Activated naive CD4-positive, alpha-beta T cell treated with anti-CD3 and anti-CD28 coated beads, Interleukin-2, amount 10 ng/mL, durations not matched to agents 7 days and 5 days (primary cell): ENCODE measurements at regions not wholly inside any gene's neighbourhood (a gene's known extent, or its start where the extent isn't known, plus 50 kb on each side); places are given as distances from the start of the nearest gene placed in this dataset.
"Not testable (repeated sequence)": the region's sequence is repeated elsewhere in the genome, so short reads cannot be mapped to it uniquely, and the experiment has no call there.

Experiments
- CTCF ChIA-PET: fragments of 350-600 bp; sonication (Branson Sonifier 250); formaldehyde crosslinking; loops from one replicate; lab custom pipeline; 2021; ENCODE audit warnings: antibody characterized with exemption; lab: Charles Lee
- DNase-seq: peaks from one replicate; pipeline ENCODE4 v3.0.0-alpha.2; 2020
- H3K27ac Mint-ChIP-seq: one replicate; pipeline ENCODE4 v1.8.0; 2021; ENCODE audit warnings: mild to moderate bottlenecking, moderate library complexity, mixed read lengths
- H3K27me3 Mint-ChIP-seq: one replicate; pipeline ENCODE4 v1.8.0; 2021; ENCODE audit warnings: mild to moderate bottlenecking, mixed read lengths
- H3K36me3 Mint-ChIP-seq: one replicate; pipeline ENCODE4 v1.8.0; 2021; ENCODE audit warnings: mixed read lengths
- H3K4me1 Mint-ChIP-seq: one replicate; pipeline ENCODE4 v1.8.0; 2021; ENCODE audit warnings: mixed read lengths
- H3K4me3 Mint-ChIP-seq: one replicate; pipeline ENCODE4 v1.8.0; 2021; ENCODE audit warnings: mild to moderate bottlenecking, moderate library complexity, mixed read lengths
- H3K9me3 Mint-ChIP-seq: one replicate; pipeline ENCODE4 v1.8.0; 2021; ENCODE audit warnings: mixed read lengths

GRCh38 chr15:59803293-59803966, 114.3 kb upstream of the BNIP2 start:
- CTCF ChIA-PET: interaction anchor here (1.0 to 1.6 kb wide), 4 partner anchors 11 to 523 kb away, joined by 3 to 5 read pairs (median 3); no protein-coding TSS in a partner anchor
- H3K36me3 Mint-ChIP-seq: peaks cover 42% of the 10 kb centered on the region
- H3K4me3 Mint-ChIP-seq: peak overlapping the region; percentile 61
- H3K9me3 Mint-ChIP-seq: peaks cover 26% of the 10 kb centered on the region
- peak overlapping the region; percentile 93 for H3K27ac Mint-ChIP-seq
- DNase-seq: peak; percentile 89
- peaks cover 66% of the 10 kb centered on the region for H3K4me1 Mint-ChIP-seq
- not testable (repeated sequence) for H3K27me3 Mint-ChIP-seq

- Mint-ChIP-seq H3K36me3 (peaks cover 39% of the 10 kb centered on the region), H3K27me3 (peaks cover 4% of the 10 kb centered on the region), H3K4me3 (no peak overlapping the region), H3K4me1 (peaks cover 81% of the 10 kb centered on the region), H3K27ac (peak overlapping the region; percentile 16), H3K9me3 (peaks cover 23% of the 10 kb centered on the region)
- DNase-seq: no peak
- CTCF ChIA-PET: no interaction called here
These were observed 112.5 kb upstream of the BNIP2 start for GRCh38 chr15:59801649-59802048.

GRCh38 chr15:59798605-59798917, 109.4 kb upstream of the BNIP2 start:
- H3K4me3 Mint-ChIP-seq: peak overlapping the region; percentile 43

GRCh38 chr15:59797756-59798604, 108.9 kb upstream of the BNIP2 start:
- CTCF ChIA-PET: interaction anchor here (0.7 kb wide), 2 partner anchors 22 to 40 kb away, joined by 3 read pairs; no protein-coding TSS in a partner anchor
- Mint-ChIP-seq H3K4me1 (peaks cover 76% of the 10 kb centered on the region), H3K36me3 (peaks cover 13% of the 10 kb centered on the region), H3K27ac (peak overlapping the region; percentile 72), H3K9me3 (peaks cover under 1% of the 10 kb centered on the region), H3K27me3 (peaks cover 5% of the 10 kb centered on the region), H3K4me3 (peak overlapping the region; percentile 43)
- DNase-seq: no peak

More at GRCh38 chr15:59798605-59798917, 109.4 kb upstream of the BNIP2 start:
- CTCF ChIA-PET: interaction anchor here (0.7 kb wide), 2 partner anchors 21 to 40 kb away, joined by 3 read pairs; no protein-coding TSS in a partner anchor
- Mint-ChIP-seq H3K36me3 (peaks cover 19% of the 10 kb centered on the region), H3K27me3 (peaks cover 5% of the 10 kb centered on the region), H3K27ac (peak overlapping the region; percentile 72), H3K9me3 (peaks cover 5% of the 10 kb centered on the region), H3K4me1 (peaks cover 76% of the 10 kb centered on the region)
- DNase-seq: no peak

- Mint-ChIP-seq H3K4me1 (peaks cover 80% of the 10 kb centered on the region), H3K4me3 (peak overlapping the region; percentile 8), H3K27ac (peak overlapping the region; percentile 26)
These were observed 105.2 kb upstream of the BNIP2 start for GRCh38 chr15:59794229-59794886.

GRCh38 chr15:59792359-59792758, 103.2 kb upstream of the BNIP2 start:
- Mint-ChIP-seq H3K27ac (peak overlapping the region; percentile 81), H3K36me3 (peaks cover 15% of the 10 kb centered on the region), H3K27me3 (peaks cover 12% of the 10 kb centered on the region), H3K4me3 (no peak overlapping the region), H3K4me1 (peaks cover 75% of the 10 kb centered on the region), H3K9me3 (peaks cover 4% of the 10 kb centered on the region)
- DNase-seq: peak; percentile 64
- CTCF ChIA-PET: interaction anchor here (1.6 kb wide), 1 partner anchor 11 kb away, joined by 5 read pairs; no protein-coding TSS in a partner anchor

More at GRCh38 chr15:59794229-59794886, 105.2 kb upstream of the BNIP2 start:
- Mint-ChIP-seq H3K36me3 (peaks cover 18% of the 10 kb centered on the region), H3K9me3 (peaks cover 4% of the 10 kb centered on the region), H3K27me3 (peaks cover 12% of the 10 kb centered on the region)
- CTCF ChIA-PET: no interaction called here
- DNase-seq: no peak

- Mint-ChIP-seq H3K4me1 (peaks cover 70% of the 10 kb centered on the region), H3K27me3 (peaks cover 12% of the 10 kb centered on the region), H3K36me3 (peaks cover 15% of the 10 kb centered on the region), H3K27ac (no peak overlapping the region), H3K9me3 (peaks cover 6% of the 10 kb centered on the region), H3K4me3 (no peak overlapping the region)
- DNase-seq: peak; percentile 28
- CTCF ChIA-PET: interaction anchor here (1.0 to 1.6 kb wide), 2 partner anchors 12 to 40 kb away, joined by 3 to 5 read pairs; no protein-coding TSS in a partner anchor
These were observed 102.6 kb upstream of the BNIP2 start for GRCh38 chr15:59791755-59792154.

- CTCF ChIA-PET: interaction anchor here (0.9 to 1.0 kb wide), 2 partner anchors 9 to 39 kb away, joined by 3 to 4 read pairs; no protein-coding TSS in a partner anchor
- Mint-ChIP-seq H3K4me3 (no peak overlapping the region), H3K9me3 (peaks cover 8% of the 10 kb centered on the region), H3K4me1 (peaks cover 70% of the 10 kb centered on the region), H3K27ac (no peak overlapping the region), H3K27me3 (peaks cover 12% of the 10 kb centered on the region), H3K36me3 (peaks cover 15% of the 10 kb centered on the region)
- no peak for DNase-seq
These were observed 102.0 kb upstream of the BNIP2 start for GRCh38 chr15:59791079-59791478.

GRCh38 chr15:59786466-59786865, 97.3 kb upstream of the BNIP2 start:
- peaks cover 65% of the 10 kb centered on the region for H3K4me1 Mint-ChIP-seq
- peaks cover 27% of the 10 kb centered on the region for H3K36me3 Mint-ChIP-seq
- H3K4me3 Mint-ChIP-seq, CTCF ChIA-PET, DNase-seq: not testable (repeated sequence)
- H3K27ac Mint-ChIP-seq: peak overlapping the region; percentile 72
- peaks cover 15% of the 10 kb centered on the region for H3K27me3 Mint-ChIP-seq
- H3K9me3 Mint-ChIP-seq: peaks cover 23% of the 10 kb centered on the region

GRCh38 chr15:59785981-59786380, 96.9 kb upstream of the BNIP2 start:
- peaks cover 60% of the 10 kb centered on the region for H3K4me1 Mint-ChIP-seq
- peak overlapping the region; percentile 21 for H3K27ac Mint-ChIP-seq
- H3K27me3 Mint-ChIP-seq: peaks cover 15% of the 10 kb centered on the region
- peaks cover 22% of the 10 kb centered on the region for H3K9me3 Mint-ChIP-seq
- CTCF ChIA-PET, DNase-seq, H3K4me3 Mint-ChIP-seq: not testable (repeated sequence)
- H3K36me3 Mint-ChIP-seq: peaks cover 26% of the 10 kb centered on the region

- H3K4me1 Mint-ChIP-seq: peaks cover 43% of the 10 kb centered on the region
- H3K4me3 Mint-ChIP-seq, H3K27ac Mint-ChIP-seq: not testable (repeated sequence)
- H3K36me3 Mint-ChIP-seq: peaks cover 21% of the 10 kb centered on the region
- H3K27me3 Mint-ChIP-seq: peaks cover 15% of the 10 kb centered on the region
- H3K9me3 Mint-ChIP-seq: peaks cover 19% of the 10 kb centered on the region
- DNase-seq: peak; percentile 42
- CTCF ChIA-PET: interaction anchor here (1.2 kb wide), 1 partner anchor 19 kb away, joined by 3 read pairs; no protein-coding TSS in a partner anchor
These were observed 94.8 kb upstream of the BNIP2 start for GRCh38 chr15:59783774-59784520.

GRCh38 chr15:59779110-59779509, 90.0 kb upstream of the BNIP2 start:
- CTCF ChIA-PET: interaction anchor here (1.6 kb wide), 1 partner anchor 27 kb away, joined by 3 read pairs; no protein-coding TSS in a partner anchor
- H3K27ac Mint-ChIP-seq: no peak overlapping the region

GRCh38 chr15:59764775-59765174, 75.7 kb upstream of the BNIP2 start:
- Mint-ChIP-seq H3K27ac (no peak overlapping the region), H3K9me3 (no peaks in the 10 kb centered on the region)
- CTCF ChIA-PET: interaction anchor here (0.7 to 0.9 kb wide), 3 partner anchors 12 to 40 kb away, joined by 3 read pairs; no protein-coding TSS in a partner anchor

More at GRCh38 chr15:59779110-59779509, 90.0 kb upstream of the BNIP2 start:
- peaks cover 7% of the 10 kb centered on the region for H3K9me3 Mint-ChIP-seq
- H3K27me3 Mint-ChIP-seq: peaks cover 10% of the 10 kb centered on the region
- no peak for DNase-seq
- H3K4me3 Mint-ChIP-seq: no peak overlapping the region
- peaks cover 14% of the 10 kb centered on the region for H3K36me3 Mint-ChIP-seq
- H3K4me1 Mint-ChIP-seq: peaks cover 14% of the 10 kb centered on the region

More at GRCh38 chr15:59764775-59765174, 75.7 kb upstream of the BNIP2 start:
- DNase-seq: no peak
- Mint-ChIP-seq H3K27me3 (peaks cover 20% of the 10 kb centered on the region), H3K36me3 (no peaks in the 10 kb centered on the region), H3K4me3 (no peak overlapping the region), H3K4me1 (peaks cover 8% of the 10 kb centered on the region)
